ENCODE measurements at regions not wholly inside any gene's neighbourhood (a gene's known extent, or its start where the extent isn't known, plus 50 kb on each side); places are given as distances from the start of the nearest gene placed in this dataset.

GRCh38 chr10:56481521-56482091 lies 120.5 kb upstream of the ZWINT start:
- no peak overlapping the region for H3K27ac Mint-ChIP-seq (ENCODE audit: unreplicated experiment)
- no peak for DNase-seq (ENCODE audit: low spot score)
- no peaks in the 10 kb centered on the region for H3K9me3 Mint-ChIP-seq (ENCODE audit: unreplicated experiment)
- TF ChIP-seq, protein P1, sequence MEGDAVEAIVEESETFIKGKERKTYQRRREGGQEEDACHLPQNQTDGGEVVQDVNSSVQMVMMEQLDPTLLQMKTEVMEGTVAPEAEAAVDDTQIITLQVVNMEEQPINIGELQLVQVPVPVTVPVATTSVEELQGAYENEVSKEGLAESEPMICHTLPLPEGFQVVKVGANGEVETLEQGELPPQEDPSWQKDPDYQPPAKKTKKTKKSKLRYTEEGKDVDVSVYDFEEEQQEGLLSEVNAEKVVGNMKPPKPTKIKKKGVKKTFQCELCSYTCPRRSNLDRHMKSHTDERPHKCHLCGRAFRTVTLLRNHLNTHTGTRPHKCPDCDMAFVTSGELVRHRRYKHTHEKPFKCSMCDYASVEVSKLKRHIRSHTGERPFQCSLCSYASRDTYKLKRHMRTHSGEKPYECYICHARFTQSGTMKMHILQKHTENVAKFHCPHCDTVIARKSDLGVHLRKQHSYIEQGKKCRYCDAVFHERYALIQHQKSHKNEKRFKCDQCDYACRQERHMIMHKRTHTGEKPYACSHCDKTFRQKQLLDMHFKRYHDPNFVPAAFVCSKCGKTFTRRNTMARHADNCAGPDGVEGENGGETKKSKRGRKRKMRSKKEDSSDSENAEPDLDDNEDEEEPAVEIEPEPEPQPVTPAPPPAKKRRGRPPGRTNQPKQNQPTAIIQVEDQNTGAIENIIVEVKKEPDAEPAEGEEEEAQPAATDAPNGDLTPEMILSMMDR (IDR thresholded peaks at IDR 0.05; ENCODE audit: unreplicated experiment) = no peak
- no peaks in the 10 kb centered on the region for H3K27me3 Mint-ChIP-seq (ENCODE audit: unreplicated experiment)
- no peaks in the 10 kb centered on the region for H3K4me1 Mint-ChIP-seq (ENCODE audit: unreplicated experiment)
- H3K36me3 Mint-ChIP-seq (ENCODE audit: low read depth, unreplicated experiment) = no peaks in the 10 kb centered on the region
- H3K4me3 Mint-ChIP-seq (ENCODE audit: unreplicated experiment) = no peak overlapping the region

GRCh38 chr10:56472978-56473377 lies 111.9 kb upstream of the ZWINT start:
- no peaks in the 10 kb centered on the region for H3K36me3 Mint-ChIP-seq (ENCODE audit: low read depth, unreplicated experiment)
- no peak for DNase-seq (ENCODE audit: low spot score)
- peaks cover 2% of the 10 kb centered on the region for H3K27me3 Mint-ChIP-seq (ENCODE audit: unreplicated experiment)
- H3K4me3 Mint-ChIP-seq (ENCODE audit: unreplicated experiment) = no peak overlapping the region
- TF ChIP-seq, protein P1 (IDR thresholded peaks at IDR 0.05; ENCODE audit: unreplicated experiment) = no peak
- no peaks in the 10 kb centered on the region for H3K4me1 Mint-ChIP-seq (ENCODE audit: unreplicated experiment)
- no peak overlapping the region for H3K27ac Mint-ChIP-seq (ENCODE audit: unreplicated experiment)
- H3K9me3 Mint-ChIP-seq (ENCODE audit: unreplicated experiment) = no peaks in the 10 kb centered on the region

DNA sequence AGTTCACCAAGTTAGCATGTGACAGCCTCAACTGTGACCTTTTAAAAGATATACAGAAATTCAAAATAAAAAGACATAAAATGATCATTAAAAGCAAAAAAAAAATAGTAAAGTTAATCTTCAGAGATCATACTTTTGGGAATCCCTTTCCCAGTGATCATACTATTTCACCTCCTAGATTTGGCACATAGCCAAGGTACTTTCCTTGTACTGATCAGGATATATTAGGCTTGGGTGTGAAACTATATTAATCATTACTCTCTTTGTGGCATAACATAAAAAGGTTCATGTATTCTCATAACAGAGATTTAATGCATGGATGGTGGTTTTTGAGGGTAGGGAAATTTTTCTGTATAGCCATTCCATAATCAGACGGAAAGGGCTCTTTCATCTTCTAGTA lies 109.6 kb upstream of the ZWINT start:
- Mint-ChIP-seq H3K27me3 (ENCODE audit: unreplicated experiment) (peaks cover 2% of the 10 kb centered on the region), H3K4me1 (ENCODE audit: unreplicated experiment) (no peaks in the 10 kb centered on the region), H3K27ac (ENCODE audit: unreplicated experiment) (no peak overlapping the region), H3K36me3 (ENCODE audit: low read depth, unreplicated experiment) (no peaks in the 10 kb centered on the region), H3K4me3 (ENCODE audit: unreplicated experiment) (no peak overlapping the region), H3K9me3 (ENCODE audit: unreplicated experiment) (no peaks in the 10 kb centered on the region)
- TF ChIP-seq, protein P1 (IDR thresholded peaks at IDR 0.05; ENCODE audit: unreplicated experiment) = no peak
- DNase-seq (ENCODE audit: low spot score) = no peak

DNA sequence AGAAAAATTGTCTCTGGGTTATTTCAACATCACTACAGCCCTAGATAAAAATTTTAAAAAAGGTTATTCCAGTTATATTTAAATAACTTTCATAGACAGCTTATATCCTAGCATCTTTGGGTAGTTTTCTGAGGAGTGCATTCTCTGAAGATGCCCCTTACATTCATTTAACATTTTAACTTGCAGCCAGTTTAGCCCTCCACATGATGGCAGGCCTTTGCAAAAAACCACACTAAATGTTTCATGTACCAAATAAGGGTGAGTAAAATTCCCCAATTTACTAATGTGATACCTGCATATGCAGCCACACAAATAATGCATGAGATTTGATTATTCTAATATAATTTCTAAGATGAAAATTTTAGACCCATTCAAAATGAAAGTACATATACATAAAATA lies 108.4 kb upstream of the ZWINT start:
- Mint-ChIP-seq H3K36me3 (ENCODE audit: low read depth, unreplicated experiment) (no peaks in the 10 kb centered on the region), H3K4me1 (ENCODE audit: unreplicated experiment) (no peaks in the 10 kb centered on the region), H3K27ac (ENCODE audit: unreplicated experiment) (no peak overlapping the region), H3K4me3 (ENCODE audit: unreplicated experiment) (no peak overlapping the region), H3K9me3 (ENCODE audit: unreplicated experiment) (no peaks in the 10 kb centered on the region), H3K27me3 (ENCODE audit: unreplicated experiment) (peaks cover 2% of the 10 kb centered on the region)
- TF ChIP-seq, protein P1 (IDR thresholded peaks at IDR 0.05; ENCODE audit: unreplicated experiment) = no peak
- no peak for DNase-seq (ENCODE audit: low spot score)

- Mint-ChIP-seq H3K4me3 (ENCODE audit: unreplicated experiment) (no peak overlapping the region), H3K4me1 (ENCODE audit: unreplicated experiment) (no peaks in the 10 kb centered on the region), H3K36me3 (ENCODE audit: low read depth, unreplicated experiment) (no peaks in the 10 kb centered on the region), H3K9me3 (ENCODE audit: unreplicated experiment) (no peaks in the 10 kb centered on the region), H3K27me3 (ENCODE audit: unreplicated experiment) (no peaks in the 10 kb centered on the region), H3K27ac (ENCODE audit: unreplicated experiment) (no peak overlapping the region)
- TF ChIP-seq, protein P1 (IDR thresholded peaks at IDR 0.05; ENCODE audit: unreplicated experiment) = no peak
- DNase-seq (ENCODE audit: low spot score) = no peak
Observed at GRCh38 chr10:56466005-56466404, 104.9 kb upstream of the ZWINT start.

Data from endothelial cell (in vitro differentiated cells).